Mucosa of descending colon (tissue), 3 donors: ENCODE measurements at regions not wholly inside any gene's neighbourhood (a gene's known extent, or its start where the extent isn't known, plus 50 kb on each side); places are given as distances from the start of the nearest gene placed in this dataset.

Source experiments
- ATAC-seq: fragments of 200-7000 bp; cut with Tn5 transposase; one replicate; pipeline ENCODE4 v1.9.1; 2020; ENCODE audit warnings: mild to moderate bottlenecking, moderate library complexity
- DNase-seq, 3 donors: peaks; one replicate each; pipeline ENCODE4 v3.0.0-alpha.2; 2020
- H3K36me3 ChIP-seq: fragments of 200-600 bp; one replicate; pipeline ENCODE4 v1.8.0; 2021; ENCODE audit warnings: low read depth, mild to moderate bottlenecking
- H3K4me1 ChIP-seq: fragments of 200-600 bp; one replicate; pipeline ENCODE4 v1.8.0; 2021; ENCODE audit warnings: low read depth, mild to moderate bottlenecking
- H3K4me3 ChIP-seq: fragments of 200-600 bp; one replicate; pipeline ENCODE4 v1.8.0; 2021; ENCODE audit warnings: mild to moderate bottlenecking
- H3K9me3 ChIP-seq: fragments of 200-600 bp; one replicate; pipeline ENCODE4 v1.8.0; 2021; ENCODE audit warnings: mild to moderate bottlenecking
- intact Hi-C, 2 donors: fragments of 100-400 bp; cut with DNase I in 1 of 2; cut with micrococcal nuclease in 1 of 2; formaldehyde crosslinking; loops; one replicate each; pipeline versions ENCODE4 v1.11.0 to v1.11.1; 2022; cut with DNase I, micrococcal nuclease
- TF ChIP-seq, protein P1 (sequence below): fragments of 200-600 bp; IDR thresholded peaks from one replicate; pipeline ENCODE4 v1.8.0; 2022; ENCODE audit warnings: antibody characterized with exemption, mild to moderate bottlenecking
- donor health status: DM: no; HTN: no; CAD: no; lungs with moderate emphysema.
- donor health status: DM: no; HTN: no; CAD: no.
- donor health status: DM: no; HTN: yes; CAD: no.

DNA sequence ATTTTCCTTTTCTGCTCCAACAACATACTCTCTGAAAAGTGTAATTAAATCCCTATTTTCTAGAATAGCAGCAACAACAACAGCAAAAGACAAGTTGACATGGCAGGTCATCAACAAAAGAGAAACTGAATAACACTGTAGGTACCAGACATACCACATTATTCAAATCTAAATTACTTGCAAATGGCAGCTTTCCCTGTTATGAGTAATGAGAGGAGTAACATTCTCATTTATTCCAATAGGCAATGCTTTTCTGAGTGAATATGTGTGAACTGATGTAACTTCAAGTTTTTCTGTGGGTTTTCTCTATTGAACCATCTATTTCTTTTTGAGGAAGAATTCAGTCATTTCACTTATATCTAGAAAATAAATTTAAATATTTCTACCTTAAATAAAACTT, 501.5 kb downstream of the TRIB2 start:
- H3K4me1 ChIP-seq = no peaks in the 10 kb centered on the region
- no peak overlapping the region for H3K4me3 ChIP-seq
- H3K36me3 ChIP-seq = no peaks in the 10 kb centered on the region
- ATAC-seq (no peak), DNase-seq (no peak)
- H3K9me3 ChIP-seq = peaks cover 4% of the 10 kb centered on the region
- intact Hi-C loops = no loop called here
- TF ChIP-seq, protein P1, sequence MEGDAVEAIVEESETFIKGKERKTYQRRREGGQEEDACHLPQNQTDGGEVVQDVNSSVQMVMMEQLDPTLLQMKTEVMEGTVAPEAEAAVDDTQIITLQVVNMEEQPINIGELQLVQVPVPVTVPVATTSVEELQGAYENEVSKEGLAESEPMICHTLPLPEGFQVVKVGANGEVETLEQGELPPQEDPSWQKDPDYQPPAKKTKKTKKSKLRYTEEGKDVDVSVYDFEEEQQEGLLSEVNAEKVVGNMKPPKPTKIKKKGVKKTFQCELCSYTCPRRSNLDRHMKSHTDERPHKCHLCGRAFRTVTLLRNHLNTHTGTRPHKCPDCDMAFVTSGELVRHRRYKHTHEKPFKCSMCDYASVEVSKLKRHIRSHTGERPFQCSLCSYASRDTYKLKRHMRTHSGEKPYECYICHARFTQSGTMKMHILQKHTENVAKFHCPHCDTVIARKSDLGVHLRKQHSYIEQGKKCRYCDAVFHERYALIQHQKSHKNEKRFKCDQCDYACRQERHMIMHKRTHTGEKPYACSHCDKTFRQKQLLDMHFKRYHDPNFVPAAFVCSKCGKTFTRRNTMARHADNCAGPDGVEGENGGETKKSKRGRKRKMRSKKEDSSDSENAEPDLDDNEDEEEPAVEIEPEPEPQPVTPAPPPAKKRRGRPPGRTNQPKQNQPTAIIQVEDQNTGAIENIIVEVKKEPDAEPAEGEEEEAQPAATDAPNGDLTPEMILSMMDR = no peak

GRCh38 chr2:13227578-13227977, 510.8 kb downstream of the TRIB2 start:
- Histone ChIP-seq H3K4me3 (no peak overlapping the region), H3K36me3 (no peaks in the 10 kb centered on the region), H3K9me3 (no peaks in the 10 kb centered on the region), H3K4me1 (no peaks in the 10 kb centered on the region)
- TF ChIP-seq, protein P1 = no peak
- DNase-seq = no peak
- no peak for ATAC-seq
- intact Hi-C loops = no loop called here

DNA sequence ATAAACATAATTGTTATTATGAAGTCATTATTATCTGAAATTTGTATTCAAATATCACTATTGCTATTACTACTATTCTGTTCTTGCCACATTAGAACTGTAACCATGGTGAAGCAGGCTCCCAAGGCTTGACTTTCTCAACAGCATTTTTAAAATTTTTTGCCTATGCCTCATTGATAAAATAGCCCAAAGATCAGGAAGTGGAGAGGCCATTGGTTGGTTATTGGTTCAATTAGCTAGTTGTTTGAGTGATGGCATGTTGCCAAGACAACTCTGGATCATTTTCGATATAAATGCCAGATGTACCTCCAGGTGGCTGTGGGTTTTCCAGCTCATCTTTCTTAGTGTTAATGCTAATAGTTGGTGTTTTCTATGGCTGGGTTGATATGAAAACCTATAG, 513.5 kb downstream of the TRIB2 start:
- Histone ChIP-seq H3K4me3 (no peak overlapping the region), H3K36me3 (no peaks in the 10 kb centered on the region), H3K4me1 (no peaks in the 10 kb centered on the region), H3K9me3 (no peaks in the 10 kb centered on the region)
- ATAC-seq (no peak), DNase-seq (no peak)
- TF ChIP-seq, protein P1 = no peak
- intact Hi-C loops = no loop called here

- TF ChIP-seq, protein P1 = no peak
- no peak for ATAC-seq
- Histone ChIP-seq H3K36me3 (no peaks in the 10 kb centered on the region), H3K4me1 (no peaks in the 10 kb centered on the region), H3K4me3 (no peak overlapping the region), H3K9me3 (peaks cover 10% of the 10 kb centered on the region)
- intact Hi-C loops = no loop called here
- DNase-seq = no peak
These were observed 523.3 kb downstream of the TRIB2 start for GRCh38 chr2:13240061-13240460.

- DNase-seq (no peak), ATAC-seq (no peak)
- TF ChIP-seq, protein P1 = no peak
- H3K36me3 ChIP-seq = no peaks in the 10 kb centered on the region
- H3K4me1 ChIP-seq = no peaks in the 10 kb centered on the region
- H3K9me3 ChIP-seq = peaks cover 10% of the 10 kb centered on the region
- intact Hi-C loops = no loop called here
- no peak overlapping the region for H3K4me3 ChIP-seq
These were observed 524.2 kb downstream of the TRIB2 start for GRCh38 chr2:13240789-13241487.

DNA sequence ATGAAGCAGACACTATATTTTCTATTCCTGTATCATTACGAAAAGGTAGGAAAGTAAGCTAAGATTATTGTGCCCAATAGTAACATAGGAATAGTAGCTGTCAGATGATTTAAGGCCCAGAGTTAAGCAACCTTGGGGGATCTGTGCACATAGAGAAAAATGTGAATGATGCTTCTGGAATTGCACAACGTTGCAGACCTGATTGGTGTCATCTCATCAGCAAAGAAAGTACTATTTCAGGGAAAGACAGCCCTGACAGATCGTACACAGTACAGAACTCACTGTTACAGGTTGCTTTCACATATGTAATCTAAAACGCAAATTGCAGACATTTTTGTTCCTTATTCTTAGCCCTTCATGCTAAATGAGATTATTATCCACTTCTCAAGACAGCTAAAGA, 535.9 kb downstream of the TRIB2 start:
- Histone ChIP-seq H3K36me3 (no peaks in the 10 kb centered on the region), H3K4me3 (no peak overlapping the region), H3K9me3 (peaks cover 2% of the 10 kb centered on the region), H3K4me1 (no peaks in the 10 kb centered on the region)
- ATAC-seq (no peak), DNase-seq (no peak)
- intact Hi-C loops = no loop called here
- TF ChIP-seq, protein P1 = no peak
